ENCODE measurements at regions not wholly inside any gene's neighbourhood (a gene's known extent, or its start where the extent isn't known, plus 50 kb on each side); places are given as distances from the start of the nearest gene placed in this dataset.
"Not testable (repeated sequence)": the region's sequence is repeated elsewhere in the genome, so short reads cannot be mapped to it uniquely, and the experiment has no call there.

DNA sequence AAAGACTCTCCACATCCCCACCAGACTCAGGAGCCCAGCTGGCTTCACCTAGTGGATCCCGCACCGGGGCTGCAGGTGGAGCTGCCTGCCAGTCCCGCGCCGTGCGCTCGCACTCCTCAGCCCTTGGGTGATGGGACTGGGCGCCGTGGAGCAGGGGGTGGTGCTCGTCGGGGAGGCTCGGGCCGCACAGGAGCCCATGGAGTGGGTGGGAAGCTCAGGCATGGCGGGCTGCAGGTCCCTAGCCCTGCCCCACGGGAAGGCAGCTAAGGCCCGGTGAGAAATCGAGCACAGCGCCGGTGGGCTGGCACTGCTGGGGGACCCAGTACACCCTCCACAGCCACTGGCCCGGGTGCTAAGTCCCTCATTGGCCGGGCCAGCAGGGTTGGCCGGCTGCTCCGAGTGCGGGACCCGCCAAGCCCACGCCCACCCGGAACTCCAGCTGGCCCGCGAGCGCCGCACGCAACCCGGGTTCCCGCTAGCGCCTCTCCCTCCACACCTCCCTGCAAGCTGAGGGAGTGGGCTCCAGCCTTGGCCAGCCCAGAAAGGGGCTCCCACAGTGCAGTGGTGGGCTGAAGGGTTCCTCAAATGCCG is 93.2 kb upstream of the CCBE1 start:
- TF ChIP-seq RCOR1 (conservative IDR thresholded peaks at IDR 0.05; ENCODE audit: low read depth, low read length); EGR1 (IDR thresholded peaks at IDR 0.05; ENCODE audit: borderline replicate concordance in 1 of 2, low read depth in 2 of 2, low read length in 2 of 2); EZH2 (IDR thresholded peaks at IDR 0.05; ENCODE audit: borderline replicate concordance, control insufficient read depth, low read depth, low read length): not testable (repeated sequence)
- TF ChIP-seq, protein P1, sequence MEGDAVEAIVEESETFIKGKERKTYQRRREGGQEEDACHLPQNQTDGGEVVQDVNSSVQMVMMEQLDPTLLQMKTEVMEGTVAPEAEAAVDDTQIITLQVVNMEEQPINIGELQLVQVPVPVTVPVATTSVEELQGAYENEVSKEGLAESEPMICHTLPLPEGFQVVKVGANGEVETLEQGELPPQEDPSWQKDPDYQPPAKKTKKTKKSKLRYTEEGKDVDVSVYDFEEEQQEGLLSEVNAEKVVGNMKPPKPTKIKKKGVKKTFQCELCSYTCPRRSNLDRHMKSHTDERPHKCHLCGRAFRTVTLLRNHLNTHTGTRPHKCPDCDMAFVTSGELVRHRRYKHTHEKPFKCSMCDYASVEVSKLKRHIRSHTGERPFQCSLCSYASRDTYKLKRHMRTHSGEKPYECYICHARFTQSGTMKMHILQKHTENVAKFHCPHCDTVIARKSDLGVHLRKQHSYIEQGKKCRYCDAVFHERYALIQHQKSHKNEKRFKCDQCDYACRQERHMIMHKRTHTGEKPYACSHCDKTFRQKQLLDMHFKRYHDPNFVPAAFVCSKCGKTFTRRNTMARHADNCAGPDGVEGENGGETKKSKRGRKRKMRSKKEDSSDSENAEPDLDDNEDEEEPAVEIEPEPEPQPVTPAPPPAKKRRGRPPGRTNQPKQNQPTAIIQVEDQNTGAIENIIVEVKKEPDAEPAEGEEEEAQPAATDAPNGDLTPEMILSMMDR (IDR thresholded peaks at IDR 0.05 in 2 of 3, conservative IDR thresholded peaks at IDR 0.05 in 1 of 3; ENCODE audit: control insufficient read depth in 2 of 3, extremely low read depth in 1 of 3, insufficient read depth in 1 of 3, low read depth in 3 of 3, low read length in 3 of 3), result not testable (repeated sequence)
- TF ChIP-seq, protein P2, sequence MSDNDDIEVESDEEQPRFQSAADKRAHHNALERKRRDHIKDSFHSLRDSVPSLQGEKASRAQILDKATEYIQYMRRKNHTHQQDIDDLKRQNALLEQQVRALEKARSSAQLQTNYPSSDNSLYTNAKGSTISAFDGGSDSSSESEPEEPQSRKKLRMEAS (IDR thresholded peaks at IDR 0.05; ENCODE audit: low read depth, low read length), result not testable (repeated sequence)
- TF ChIP-seq, protein P3, sequence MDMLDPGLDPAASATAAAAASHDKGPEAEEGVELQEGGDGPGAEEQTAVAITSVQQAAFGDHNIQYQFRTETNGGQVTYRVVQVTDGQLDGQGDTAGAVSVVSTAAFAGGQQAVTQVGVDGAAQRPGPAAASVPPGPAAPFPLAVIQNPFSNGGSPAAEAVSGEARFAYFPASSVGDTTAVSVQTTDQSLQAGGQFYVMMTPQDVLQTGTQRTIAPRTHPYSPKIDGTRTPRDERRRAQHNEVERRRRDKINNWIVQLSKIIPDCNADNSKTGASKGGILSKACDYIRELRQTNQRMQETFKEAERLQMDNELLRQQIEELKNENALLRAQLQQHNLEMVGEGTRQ (IDR thresholded peaks at IDR 0.05; ENCODE audit: borderline replicate concordance, low read depth, low read length), result not testable (repeated sequence)

Measured in GM12878 (cell line).